ENCODE measurements at regions not wholly inside any gene's neighbourhood (a gene's known extent, or its start where the extent isn't known, plus 50 kb on each side); places are given as distances from the start of the nearest gene placed in this dataset.

DNA sequence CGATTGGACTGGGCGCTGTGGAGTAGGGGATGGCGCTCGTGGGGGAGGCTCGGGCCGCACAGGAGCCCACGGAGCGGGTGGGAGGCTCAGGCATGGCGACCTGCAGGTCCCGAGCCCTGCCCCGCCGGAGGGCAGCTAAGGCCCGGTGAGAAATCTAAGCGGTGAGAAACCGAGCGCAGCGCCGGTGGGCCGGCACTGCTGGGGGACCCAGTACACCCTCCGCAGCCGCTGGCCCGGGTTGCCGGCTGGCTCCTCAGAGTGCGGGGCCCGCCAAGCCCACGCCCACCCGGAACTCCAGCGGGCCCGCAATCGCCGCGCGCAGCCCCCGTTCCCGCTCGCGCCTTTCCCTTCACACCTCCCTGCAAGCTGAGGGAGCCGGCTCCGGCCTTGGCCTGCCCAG, 59.7 kb upstream of the MYLIP start:
- no peaks in the 10 kb centered on the region for H3K4me1 ChIP-seq (ENCODE audit: control insufficient read depth in 1 of 2, insufficient read depth in 2 of 2, low read depth in 1 of 2, low read length in 1 of 2)
- CTCF ChIA-PET, result no interaction called here
- 78% methylated on average over 23 of the region's 39 CpGs for WGBS (ENCODE audit: low lambda C conversion rate)

GRCh38 chr6:16067568-16067967, 61.3 kb upstream of the MYLIP start:
- Histone ChIP-seq H2AFZ (ENCODE audit: low read depth) (no peak overlapping the region), H3K27ac (ENCODE audit: low read depth in 2 of 2, low read length in 1 of 2) (no peak overlapping the region), H4K20me1 (ENCODE audit: insufficient read depth) (no peaks in the 10 kb centered on the region), H3K9me3 (no peaks in the 10 kb centered on the region), H3K9ac (no peak overlapping the region), H3K9me2 (no peaks in the 10 kb centered on the region), H3K27me3 (ENCODE audit: insufficient read depth) (no peaks in the 10 kb centered on the region), H3K36me3 (replicated peaks in 1 of 2; ENCODE audit: control insufficient read depth in 1 of 2, insufficient read depth in 2 of 2, low read length in 1 of 2) (no peaks in the 10 kb centered on the region), H3K4me1 (ENCODE audit: control insufficient read depth in 1 of 2, insufficient read depth in 2 of 2, low read depth in 1 of 2, low read length in 1 of 2) (no peaks in the 10 kb centered on the region), H3F3A (replicated peaks; ENCODE audit: insufficient read depth) (no peaks in the 10 kb centered on the region), H3K79me2 (ENCODE audit: insufficient read depth) (no peaks in the 10 kb centered on the region), H3K4me3 (ENCODE audit: low read depth in 2 of 2, low read length in 1 of 2) (no peak overlapping the region), H3K4me2 (no peak overlapping the region)
- no peak for DNase-seq
- ChIA-PET CTCF (no interaction called here), POLR2A (no interaction called here)
- 25% methylated on average over 3 of the region's 3 CpGs for WGBS (ENCODE audit: low lambda C conversion rate)
- TF ChIP-seq, protein P1, sequence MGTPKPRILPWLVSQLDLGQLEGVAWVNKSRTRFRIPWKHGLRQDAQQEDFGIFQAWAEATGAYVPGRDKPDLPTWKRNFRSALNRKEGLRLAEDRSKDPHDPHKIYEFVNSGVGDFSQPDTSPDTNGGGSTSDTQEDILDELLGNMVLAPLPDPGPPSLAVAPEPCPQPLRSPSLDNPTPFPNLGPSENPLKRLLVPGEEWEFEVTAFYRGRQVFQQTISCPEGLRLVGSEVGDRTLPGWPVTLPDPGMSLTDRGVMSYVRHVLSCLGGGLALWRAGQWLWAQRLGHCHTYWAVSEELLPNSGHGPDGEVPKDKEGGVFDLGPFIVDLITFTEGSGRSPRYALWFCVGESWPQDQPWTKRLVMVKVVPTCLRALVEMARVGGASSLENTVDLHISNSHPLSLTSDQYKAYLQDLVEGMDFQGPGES (IDR thresholded peaks at IDR 0.05; ENCODE audit: low read depth, low read length), result no peak
- TF ChIP-seq MAX (IDR thresholded peaks at IDR 0.05; ENCODE audit: low read depth) (no peak), TCF12 (IDR thresholded peaks at IDR 0.05) (no peak), TAF1 (IDR thresholded peaks at IDR 0.05; ENCODE audit: borderline replicate concordance, low read depth, low read length) (no peak), USF1 (IDR thresholded peaks at IDR 0.05; ENCODE audit: borderline replicate concordance, low read depth) (no peak), RFX5 (IDR thresholded peaks at IDR 0.05; ENCODE audit: low read length) (no peak), RXRA (IDR thresholded peaks at IDR 0.05; ENCODE audit: borderline replicate concordance, low read depth) (no peak), JUND (IDR thresholded peaks at IDR 0.05) (no peak), FOSL2 (IDR thresholded peaks at IDR 0.05; ENCODE audit: borderline replicate concordance, low read depth) (no peak), NFIC (IDR thresholded peaks at IDR 0.05; ENCODE audit: borderline replicate concordance) (no peak)

More for the DNA sequence above, 59.7 kb upstream of the MYLIP start:
- Histone ChIP-seq H3K9ac (no peak overlapping the region), H3K9me2 (no peaks in the 10 kb centered on the region), H3K27ac (ENCODE audit: low read depth in 2 of 2, low read length in 1 of 2) (no peak overlapping the region), H3K9me3 (no peaks in the 10 kb centered on the region), H3K4me2 (no peak overlapping the region), H2AFZ (ENCODE audit: low read depth) (no peak overlapping the region), H3K79me2 (ENCODE audit: insufficient read depth) (no peaks in the 10 kb centered on the region), H3K4me3 (ENCODE audit: low read depth in 2 of 2, low read length in 1 of 2) (no peak overlapping the region), H3K27me3 (ENCODE audit: insufficient read depth) (no peaks in the 10 kb centered on the region), H4K20me1 (ENCODE audit: insufficient read depth) (no peaks in the 10 kb centered on the region), H3F3A (replicated peaks; ENCODE audit: insufficient read depth) (no peaks in the 10 kb centered on the region), H3K36me3 (replicated peaks in 1 of 2; ENCODE audit: control insufficient read depth in 1 of 2, insufficient read depth in 2 of 2, low read length in 1 of 2) (no peaks in the 10 kb centered on the region)
- no peak for TF ChIP-seq GATA2 (CRISPR knock-in tag; IDR thresholded peaks at IDR 0.05)
- no peak for TF ChIP-seq GABPA (IDR thresholded peaks at IDR 0.05; ENCODE audit: low read depth)
- no peak for TF ChIP-seq TAF1 (IDR thresholded peaks at IDR 0.05; ENCODE audit: borderline replicate concordance, low read depth, low read length)
- TF ChIP-seq NRF1 (IDR thresholded peaks at IDR 0.05; ENCODE audit: low read depth, low read length), result no peak
- no peak for TF ChIP-seq FOSL2 (IDR thresholded peaks at IDR 0.05; ENCODE audit: borderline replicate concordance, low read depth)
- TF ChIP-seq REST (IDR thresholded peaks at IDR 0.05; ENCODE audit: low read depth, low read length), result no peak
- TF ChIP-seq, protein P2, sequence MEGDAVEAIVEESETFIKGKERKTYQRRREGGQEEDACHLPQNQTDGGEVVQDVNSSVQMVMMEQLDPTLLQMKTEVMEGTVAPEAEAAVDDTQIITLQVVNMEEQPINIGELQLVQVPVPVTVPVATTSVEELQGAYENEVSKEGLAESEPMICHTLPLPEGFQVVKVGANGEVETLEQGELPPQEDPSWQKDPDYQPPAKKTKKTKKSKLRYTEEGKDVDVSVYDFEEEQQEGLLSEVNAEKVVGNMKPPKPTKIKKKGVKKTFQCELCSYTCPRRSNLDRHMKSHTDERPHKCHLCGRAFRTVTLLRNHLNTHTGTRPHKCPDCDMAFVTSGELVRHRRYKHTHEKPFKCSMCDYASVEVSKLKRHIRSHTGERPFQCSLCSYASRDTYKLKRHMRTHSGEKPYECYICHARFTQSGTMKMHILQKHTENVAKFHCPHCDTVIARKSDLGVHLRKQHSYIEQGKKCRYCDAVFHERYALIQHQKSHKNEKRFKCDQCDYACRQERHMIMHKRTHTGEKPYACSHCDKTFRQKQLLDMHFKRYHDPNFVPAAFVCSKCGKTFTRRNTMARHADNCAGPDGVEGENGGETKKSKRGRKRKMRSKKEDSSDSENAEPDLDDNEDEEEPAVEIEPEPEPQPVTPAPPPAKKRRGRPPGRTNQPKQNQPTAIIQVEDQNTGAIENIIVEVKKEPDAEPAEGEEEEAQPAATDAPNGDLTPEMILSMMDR (IDR thresholded peaks at IDR 0.05), result no peak
- no peak for TF ChIP-seq ELF1 (IDR thresholded peaks at IDR 0.05)
- no peak for TF ChIP-seq CHD2 (IDR thresholded peaks at IDR 0.05; ENCODE audit: low read length, partially characterized antibody)
- POLR2A ChIA-PET, result no interaction called here
- DNase-seq, result no peak
